Heart left ventricle (tissue), 16 donors: ENCODE measurements at regions not wholly inside any gene's neighbourhood (a gene's known extent, or its start where the extent isn't known, plus 50 kb on each side); places are given as distances from the start of the nearest gene placed in this dataset.

Experiments
- ATAC-seq, 4 donors: fragments of 200-7000 bp; cut with Tn5 transposase; one replicate each; pipeline ENCODE4 v1.9.1; 2020 to 2022; ENCODE audit warnings: moderate library complexity in 4 of 4, mild to moderate bottlenecking in 3 of 4, moderate number of reproducible peaks in 1 of 4
- DNase-seq, 5 donors: peaks; one replicate each; pipeline ENCODE4 v3.0.0-alpha.2; 2020
- H3K27ac ChIP-seq, 12 donors: fragments of 200-600 bp; sonication (generic) in 4 of 12; one replicate each; pipeline versions ENCODE4 v1.5.0 to v1.8.0; 2016 to 2022; ENCODE audit warnings: mild to moderate bottlenecking in 2 of 12
- H3K27me3 ChIP-seq, 9 donors: fragments of 200-600 bp; sonication (generic) in 2 of 9; one replicate each; pipeline versions ENCODE4 v1.5.1 to v1.8.0; 2016 to 2022; ENCODE audit warnings: mild to moderate bottlenecking in 3 of 9
- H3K36me3 ChIP-seq, 9 donors: fragments of 200-600 bp; sonication (generic) in 2 of 9; one replicate each; pipeline versions ENCODE4 v1.5.0 to v1.8.0; 2018 to 2022; ENCODE audit warnings: mild to moderate bottlenecking in 2 of 9
- H3K4me1 ChIP-seq, 12 donors: fragments of 200-600 bp; sonication (generic) in 4 of 12; one replicate each; pipeline versions ENCODE4 v1.5.0 to v1.8.0; 2016 to 2022; ENCODE audit warnings: mild to moderate bottlenecking in 3 of 12
- H3K4me3 ChIP-seq, 12 donors: fragments of 200-600 bp; sonication (generic) in 4 of 12; one replicate each; pipeline versions ENCODE4 v1.5.0 to v1.8.0; 2017 to 2022; ENCODE audit warnings: mild to moderate bottlenecking in 9 of 12, moderate library complexity in 4 of 12
- H3K9me3 ChIP-seq, 12 donors: fragments of 200-600 bp; sonication (generic) in 4 of 12; one replicate each; pipeline versions ENCODE4 v1.5.0 to v1.8.0; 2016 to 2022; ENCODE audit warnings: mild to moderate bottlenecking in 1 of 12
- POLR2A ChIP-seq, 2 donors: fragments of 450-650 bp; IDR thresholded peaks; one replicate each; pipeline ENCODE4 v1.6.1; 2017; ENCODE audit warnings: antibody characterized with exemption in 2 of 2, mild to moderate bottlenecking in 2 of 2, moderate library complexity in 2 of 2
- WGBS, 4 donors: extraction: QIAGEN DNeasy Blood & Tissue Kit in 2 of 4; methylation state at CpG; one replicate each; pipeline versions ENCODE4 v1.1.5 to v1.1.7; 2013 to 2018; 5-methylcytosine and 5-hydroxymethylcytosine counted together
- intact Hi-C, 10 donors: fragments of 100-400 bp; cut with DNase I; formaldehyde crosslinking; loops; one replicate each; pipeline versions ENCODE4 v1.11.1 to v1.14.2; 2022
- TF ChIP-seq, protein P1 (sequence below), 12 donors: fragments of 200-600 bp; sonication (generic) in 4 of 12; IDR thresholded peaks; one replicate each; pipeline versions ENCODE4 v1.5.0 to v1.8.0; 2018 to 2022; ENCODE audit warnings: antibody characterized with exemption in 12 of 12, mild to moderate bottlenecking in 5 of 12
- donor health status: ischemic (EF 13 %, LVEDD 7.1; RV severe dilation, severe dysfunction).
- donor health status: healthy with polysubstance abuse.
- donor health status: DM: no; HTN: yes; CAD: no.
- donor health status: DM: no; HTN: no; CAD: no.
- donor health status: ischemic (EF 25% LVEDD 6.9; RV normal size, moderate dysfunction).
- donor health status: ischemic (EF 25% LVEDD 5.7; RV mildly dilated, moderate dysfunction).
- donor health status: healthy.
- donor health status: DM: yes; HTN: yes; CAD: no.
- donor health status: ischemic (EF 35%, LVEDD 5.7; RV mildly dilated, moderate dysfunction).
- donor health status: nonischemic (EF 11% LVEDD 7.7; RV severe dilation, severe dysfunction).
- donor health status: DM: yes; HTN: yes; CAD: no.
- donor health status: PGD.
- donor health status: ischemic (EF 29% LVEDD 5.4; RV normal size, mild dysfunction).
- donor health status: nonischemic (EF 23%, LVEDD 6.1; RV moderate dilation, normal function).

DNA sequence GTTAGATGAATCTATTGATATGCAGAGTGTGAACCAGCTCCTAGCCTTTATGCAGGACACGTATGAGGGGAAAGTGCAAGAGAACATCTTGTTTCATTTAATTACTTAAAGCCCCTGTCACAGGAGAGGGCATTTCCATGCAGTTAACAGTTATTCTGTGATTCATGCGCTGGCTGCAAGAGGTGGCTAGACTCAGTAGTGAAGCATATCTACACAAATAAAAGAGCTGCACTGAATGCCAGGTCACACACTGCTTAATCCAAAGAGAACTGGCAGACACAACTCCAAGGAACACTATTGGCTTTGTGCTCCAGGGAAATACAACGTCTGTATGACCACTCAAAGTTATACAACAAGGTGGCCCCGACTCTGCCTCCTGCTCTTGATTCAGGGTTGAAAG lies 394.1 kb downstream of the C12orf75 start:
- no peak for TF ChIP-seq POLR2A (IDR thresholded peaks at IDR 0.05)
- TF ChIP-seq, protein P1, sequence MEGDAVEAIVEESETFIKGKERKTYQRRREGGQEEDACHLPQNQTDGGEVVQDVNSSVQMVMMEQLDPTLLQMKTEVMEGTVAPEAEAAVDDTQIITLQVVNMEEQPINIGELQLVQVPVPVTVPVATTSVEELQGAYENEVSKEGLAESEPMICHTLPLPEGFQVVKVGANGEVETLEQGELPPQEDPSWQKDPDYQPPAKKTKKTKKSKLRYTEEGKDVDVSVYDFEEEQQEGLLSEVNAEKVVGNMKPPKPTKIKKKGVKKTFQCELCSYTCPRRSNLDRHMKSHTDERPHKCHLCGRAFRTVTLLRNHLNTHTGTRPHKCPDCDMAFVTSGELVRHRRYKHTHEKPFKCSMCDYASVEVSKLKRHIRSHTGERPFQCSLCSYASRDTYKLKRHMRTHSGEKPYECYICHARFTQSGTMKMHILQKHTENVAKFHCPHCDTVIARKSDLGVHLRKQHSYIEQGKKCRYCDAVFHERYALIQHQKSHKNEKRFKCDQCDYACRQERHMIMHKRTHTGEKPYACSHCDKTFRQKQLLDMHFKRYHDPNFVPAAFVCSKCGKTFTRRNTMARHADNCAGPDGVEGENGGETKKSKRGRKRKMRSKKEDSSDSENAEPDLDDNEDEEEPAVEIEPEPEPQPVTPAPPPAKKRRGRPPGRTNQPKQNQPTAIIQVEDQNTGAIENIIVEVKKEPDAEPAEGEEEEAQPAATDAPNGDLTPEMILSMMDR (IDR thresholded peaks at IDR 0.05) = no peak
- intact Hi-C loops = no loop called here
- DNase-seq (no peak), ATAC-seq (peak in 2 of 4 donors; percentile 34 to 37)
- no peaks in the 10 kb centered on the region for H3K9me3 ChIP-seq
- H3K36me3 ChIP-seq = no peaks in the 10 kb centered on the region
- H3K4me3 ChIP-seq = no peak overlapping the region
- peaks cover 0 to 8% (median 0%) of the 10 kb centered on the region in 12 donors for H3K4me1 ChIP-seq
- WGBS, 4 donors = 63 to 76% (median 74%) methylated on average over 4 of the region's 4 CpGs
- no peaks in the 10 kb centered on the region for H3K27me3 ChIP-seq
- H3K27ac ChIP-seq = no peak overlapping the region

DNA sequence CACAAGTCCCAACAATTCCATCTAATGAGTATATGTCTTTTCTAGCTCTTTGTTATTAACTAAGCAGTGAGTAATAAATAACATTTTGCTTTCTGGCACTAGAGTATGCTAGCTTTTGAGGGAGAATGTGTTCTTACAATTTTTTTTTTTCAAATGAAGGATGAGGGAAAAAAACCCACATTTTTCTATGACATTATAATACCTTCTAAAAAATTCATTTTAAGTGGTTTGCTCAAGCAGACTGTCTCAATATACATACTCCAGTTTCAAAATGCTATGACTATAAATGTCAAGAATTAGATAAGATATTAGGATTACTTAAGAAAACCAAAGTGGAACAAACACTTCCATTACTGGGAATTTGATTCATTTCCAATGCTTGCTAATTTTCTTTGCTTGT lies 394.6 kb downstream of the C12orf75 start:
- Histone ChIP-seq H3K9me3 (no peaks in the 10 kb centered on the region), H3K27me3 (no peaks in the 10 kb centered on the region), H3K4me3 (no peak overlapping the region), H3K36me3 (no peaks in the 10 kb centered on the region), H3K27ac (no peak overlapping the region), H3K4me1 (peaks cover 0 to 8% (median 0%) of the 10 kb centered on the region in 12 donors)
- no peak for TF ChIP-seq POLR2A (IDR thresholded peaks at IDR 0.05)
- TF ChIP-seq, protein P1 (IDR thresholded peaks at IDR 0.05) = no peak
- DNase-seq (no peak), ATAC-seq (no peak)
- intact Hi-C loops = no loop called here

DNA sequence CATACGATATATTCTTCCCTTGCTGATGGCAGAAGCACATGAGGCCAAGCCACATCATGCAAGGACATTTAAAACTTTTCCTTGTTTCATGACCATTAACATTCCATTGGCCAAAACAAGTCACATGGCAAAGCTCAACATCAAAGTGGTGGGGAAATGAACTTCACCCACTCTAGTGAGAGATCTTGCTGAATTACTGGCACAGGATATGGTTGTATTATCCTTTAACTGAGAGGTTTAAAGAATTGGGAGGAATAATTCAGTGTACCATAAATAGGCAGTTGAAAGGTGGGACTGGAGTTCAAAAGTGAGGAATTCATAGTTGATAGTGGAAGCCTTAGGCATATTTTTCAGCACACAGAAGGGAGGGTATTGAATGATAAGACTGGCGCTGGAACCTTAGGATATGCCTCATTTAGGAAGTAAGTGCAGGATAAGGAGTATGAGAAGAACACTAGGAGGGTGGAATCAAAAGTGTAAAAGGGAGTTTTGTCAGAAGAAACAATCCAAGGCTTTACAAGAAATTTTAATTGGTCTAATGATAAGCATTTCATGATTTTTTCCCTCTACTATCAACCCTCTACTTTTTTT lies 398.8 kb downstream of the C12orf75 start:
- DNase-seq = no peak
- intact Hi-C loops = no loop called here
- 57 to 82% (median 72%) methylated on average over 2 of the region's 2 CpGs for WGBS, 4 donors

DNA sequence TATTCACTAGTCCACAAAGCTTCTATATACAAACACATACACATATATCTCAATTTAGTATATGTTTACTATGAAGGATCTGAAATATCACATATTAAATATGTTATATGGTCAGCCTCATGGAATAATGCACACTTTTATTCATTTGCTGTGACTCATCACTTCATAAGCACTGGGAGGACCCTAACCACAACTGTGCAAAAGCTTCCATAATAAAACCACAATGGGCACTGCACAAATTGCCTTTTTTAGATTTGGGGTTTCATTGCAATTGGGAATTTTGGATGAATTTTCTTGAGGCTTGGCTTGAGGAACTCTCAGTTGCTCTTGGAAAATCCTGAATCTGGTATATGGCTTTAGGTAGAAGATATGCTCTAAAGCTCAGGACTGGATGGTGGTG lies 399.4 kb downstream of the C12orf75 start:
- TF ChIP-seq, protein P1 (IDR thresholded peaks at IDR 0.05) = no peak
- TF ChIP-seq POLR2A (IDR thresholded peaks at IDR 0.05) = no peak
- no peak overlapping the region for H3K27ac ChIP-seq
- DNase-seq = no peak
- intact Hi-C loops = no loop called here
- H3K36me3 ChIP-seq = no peaks in the 10 kb centered on the region
- peaks cover 0 to 1% (median 0%) of the 10 kb centered on the region in 12 donors for H3K4me1 ChIP-seq
- H3K27me3 ChIP-seq = no peaks in the 10 kb centered on the region
- no peak overlapping the region for H3K4me3 ChIP-seq
- H3K9me3 ChIP-seq = no peaks in the 10 kb centered on the region
- no peak for ATAC-seq

More for the DNA sequence above, 398.8 kb downstream of the C12orf75 start:
- no peak for ATAC-seq
- H3K36me3 ChIP-seq = no peaks in the 10 kb centered on the region
- no peaks in the 10 kb centered on the region for H3K9me3 ChIP-seq
- no peak overlapping the region for H3K4me3 ChIP-seq
- H3K4me1 ChIP-seq = peaks cover 0 to 8% (median 0%) of the 10 kb centered on the region in 12 donors
- no peaks in the 10 kb centered on the region for H3K27me3 ChIP-seq
- H3K27ac ChIP-seq = no peak overlapping the region
- TF ChIP-seq, protein P1 (IDR thresholded peaks at IDR 0.05) = no peak
- TF ChIP-seq POLR2A (IDR thresholded peaks at IDR 0.05) = no peak
